Spinal cord (tissue), 9 donors: ENCODE measurements at regions not wholly inside any gene's neighbourhood (a gene's known extent, or its start where the extent isn't known, plus 50 kb on each side); places are given as distances from the start of the nearest gene placed in this dataset.

Experiments used
- DNase-seq, 6 donors: peaks; one replicate each; pipeline versions ENCODE4 v3.0.0 to v3.0.0-alpha.2; 2013 to 2015; ENCODE audit warnings: low spot score in 6 of 6, low read depth in 4 of 6
- H3K27ac ChIP-seq: one replicate; pipeline ENCODE4 v1.5.1; 2013; ENCODE audit warnings: low read depth, low read length, control low read depth
- H3K27me3 ChIP-seq: one replicate; pipeline ENCODE4 v1.6.1; 2013; ENCODE audit warnings: low read length; ENCODE audit not compliant: control insufficient read depth, insufficient read depth
- H3K36me3 ChIP-seq: one replicate; pipeline ENCODE4 v1.6.1; 2013; ENCODE audit warnings: low read length; ENCODE audit not compliant: control insufficient read depth, insufficient read depth
- H3K4me1 ChIP-seq: one replicate; pipeline ENCODE4 v1.6.1; 2013; ENCODE audit warnings: low read length; ENCODE audit not compliant: control insufficient read depth, insufficient read depth
- H3K4me3 ChIP-seq: one replicate; pipeline ENCODE4 v1.5.1; 2013; ENCODE audit warnings: low read depth, low read length, control low read depth
- H3K9me3 ChIP-seq: one replicate; pipeline ENCODE4 v1.6.1; 2013; ENCODE audit warnings: low read length; ENCODE audit not compliant: control insufficient read depth, insufficient read depth
- WGBS: methylation state at CpG from one replicate; pipeline ENCODE4 v1.1.5; 2013; ENCODE audit warnings: missing lambda C conversion rate; ENCODE audit not compliant: insufficient coverage; 5-methylcytosine and 5-hydroxymethylcytosine counted together
- donor health status: healthy.

DNA sequence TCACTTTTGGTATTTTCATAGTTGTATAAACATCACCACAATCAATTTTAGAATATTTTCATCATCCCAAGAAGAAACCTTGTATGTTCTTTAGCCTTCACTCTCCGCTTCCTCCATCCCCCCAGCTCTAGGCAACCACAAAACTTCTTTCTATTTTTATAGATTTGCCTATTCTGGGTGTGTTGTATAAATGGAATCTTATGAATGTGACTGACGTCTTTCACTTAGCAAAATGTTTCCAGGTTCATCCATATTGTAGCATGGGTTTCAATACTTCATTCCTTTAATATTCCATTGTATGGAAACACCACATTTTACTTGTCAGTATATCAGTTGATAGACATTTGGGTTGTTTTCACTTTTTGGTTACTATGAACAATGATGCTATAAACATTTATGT, 335.8 kb upstream of the GOLIM4 start:
- H3K9me3 ChIP-seq: no peaks in the 10 kb centered on the region
- H3K4me1 ChIP-seq: no peaks in the 10 kb centered on the region
- no CpG with 5 or more reads among the region's 2 CpGs for WGBS
- DNase-seq: no peak
- no peaks in the 10 kb centered on the region for H3K27me3 ChIP-seq
- H3K4me3 ChIP-seq: no peak overlapping the region
- H3K27ac ChIP-seq: no peak overlapping the region
- no peaks in the 10 kb centered on the region for H3K36me3 ChIP-seq

DNA sequence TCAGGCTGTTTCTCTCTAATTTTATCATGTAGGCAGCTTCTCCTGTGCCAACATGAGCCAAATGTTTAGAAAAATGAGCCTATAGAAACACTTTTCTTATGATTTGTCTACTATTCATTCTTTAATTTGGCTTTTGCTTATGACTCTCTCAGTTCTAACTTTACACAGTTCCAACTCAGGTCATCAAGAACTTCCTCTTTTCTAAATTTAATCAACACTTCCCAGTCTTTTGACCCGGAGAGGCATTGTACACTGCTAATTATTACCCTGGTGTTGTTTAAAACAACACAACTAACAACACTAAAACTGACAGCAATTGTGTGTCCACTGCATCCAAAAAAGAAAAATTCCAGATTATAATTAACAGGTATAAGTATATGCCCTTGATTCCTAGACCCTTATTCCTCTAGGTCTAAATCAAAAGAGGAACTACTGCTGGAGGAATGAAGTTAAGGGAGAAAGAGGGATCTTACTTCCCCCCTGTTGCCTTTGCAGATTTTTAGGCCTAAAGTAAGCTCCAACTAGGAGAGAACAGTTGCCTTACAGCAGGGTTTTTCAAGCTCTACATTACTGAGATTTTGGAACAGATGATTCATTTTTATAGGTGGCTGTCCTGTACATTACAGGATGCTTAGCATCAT, 332.2 kb upstream of the GOLIM4 start:
- H3K4me1 ChIP-seq: no peaks in the 10 kb centered on the region
- H3K9me3 ChIP-seq: no peaks in the 10 kb centered on the region
- H3K27ac ChIP-seq: no peak overlapping the region
- DNase-seq: no peak
- H3K36me3 ChIP-seq: no peaks in the 10 kb centered on the region
- no peak overlapping the region for H3K4me3 ChIP-seq
- no CpG with 5 or more reads among the region's 1 CpG for WGBS
- no peaks in the 10 kb centered on the region for H3K27me3 ChIP-seq

DNA sequence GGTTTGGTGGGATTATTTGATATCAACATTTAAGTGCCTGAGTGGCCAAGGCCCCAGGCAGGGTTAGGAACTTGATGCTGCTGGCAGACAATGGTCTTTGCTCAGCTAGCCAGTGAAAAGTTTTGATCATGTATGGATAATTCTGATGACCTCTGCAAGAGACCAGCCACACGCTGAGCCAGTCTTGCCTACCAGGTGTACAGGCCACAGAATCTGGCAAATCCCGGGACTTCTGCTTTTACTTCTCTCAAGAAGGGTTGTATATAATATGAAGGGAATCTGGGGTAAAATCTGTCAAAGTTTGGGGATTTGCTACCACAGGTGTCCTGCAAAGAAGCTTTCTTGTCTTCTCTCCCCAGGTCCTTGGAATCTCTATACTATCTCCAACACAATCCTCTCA, 331.4 kb upstream of the GOLIM4 start:
- DNase-seq: no peak
- Histone ChIP-seq H3K4me3 (no peak overlapping the region), H3K36me3 (no peaks in the 10 kb centered on the region), H3K9me3 (no peaks in the 10 kb centered on the region), H3K4me1 (no peaks in the 10 kb centered on the region), H3K27ac (no peak overlapping the region), H3K27me3 (no peaks in the 10 kb centered on the region)
- 100% methylated on average over 2 of the region's 2 CpGs for WGBS

DNA sequence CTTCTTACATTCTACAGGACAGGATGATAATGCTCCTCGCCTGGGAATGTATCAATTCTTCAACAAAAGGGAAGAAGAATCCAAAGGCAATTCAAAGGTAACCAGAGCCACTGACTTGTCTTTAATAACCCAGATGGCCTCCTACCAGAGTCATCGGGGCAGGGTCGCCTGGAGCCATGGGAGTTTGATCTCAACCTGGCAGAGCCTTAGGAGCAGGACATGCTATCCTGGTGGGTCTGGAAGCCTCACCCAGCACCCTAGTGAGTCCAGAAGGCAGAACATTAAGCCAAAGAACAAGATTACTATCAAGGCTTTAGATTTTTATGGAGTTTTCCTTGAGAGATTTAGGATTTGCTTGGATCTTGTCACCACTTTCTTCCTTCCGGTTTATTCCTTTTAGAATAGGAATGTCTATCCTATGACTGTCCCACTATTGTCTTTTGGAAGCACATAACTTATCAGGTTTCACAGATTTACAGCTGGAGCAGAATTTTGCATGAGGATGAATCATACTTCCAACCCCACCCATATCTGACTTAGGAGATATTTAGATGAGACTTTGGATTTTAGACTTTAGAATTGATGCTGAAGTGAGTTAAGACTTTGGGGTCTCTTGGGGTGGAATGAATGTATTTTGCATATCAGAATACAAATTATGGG, 330.3 kb upstream of the GOLIM4 start:
- H3K27me3 ChIP-seq: no peaks in the 10 kb centered on the region
- WGBS: 96% methylated on average over 2 of the region's 4 CpGs
- no peaks in the 10 kb centered on the region for H3K9me3 ChIP-seq
- H3K27ac ChIP-seq: no peak overlapping the region
- H3K36me3 ChIP-seq: no peaks in the 10 kb centered on the region
- no peak for DNase-seq
- no peaks in the 10 kb centered on the region for H3K4me1 ChIP-seq
- H3K4me3 ChIP-seq: no peak overlapping the region

DNA sequence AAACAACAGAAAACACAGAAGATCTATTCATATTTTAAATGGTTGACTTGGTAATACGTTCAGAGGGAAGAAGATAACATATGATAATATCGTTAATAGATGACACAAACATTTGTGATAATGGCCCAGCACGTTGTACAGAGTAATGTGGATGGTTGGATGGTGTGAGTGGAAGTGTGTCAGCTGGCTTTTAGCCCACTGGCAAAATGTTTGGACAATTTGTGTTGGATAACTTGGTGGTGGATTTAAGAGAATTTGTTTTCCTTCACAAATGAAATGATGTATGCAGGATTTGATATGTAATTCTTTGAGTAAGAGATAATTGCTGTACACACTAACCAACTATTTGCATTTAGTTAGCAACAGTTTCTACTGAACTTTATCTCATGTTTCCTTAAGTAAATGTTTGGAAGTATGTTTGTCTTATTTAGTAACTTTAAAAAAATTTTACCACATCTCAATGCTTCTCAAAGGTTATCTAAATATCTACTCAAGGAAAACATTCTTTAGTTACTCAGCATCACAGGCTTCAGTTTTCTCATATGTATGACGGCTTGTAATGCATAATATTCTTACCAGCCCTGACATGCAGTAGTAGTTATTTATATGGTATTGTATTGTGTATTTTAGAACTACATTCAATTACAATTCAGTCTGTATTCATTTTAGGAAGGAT, 328.5 kb upstream of the GOLIM4 start:
- Histone ChIP-seq H3K4me3 (no peak overlapping the region), H3K36me3 (no peaks in the 10 kb centered on the region), H3K4me1 (no peaks in the 10 kb centered on the region), H3K27ac (no peak overlapping the region), H3K9me3 (no peaks in the 10 kb centered on the region), H3K27me3 (no peaks in the 10 kb centered on the region)
- no peak for DNase-seq
- 100% methylated on average over 2 of the region's 4 CpGs for WGBS

DNA sequence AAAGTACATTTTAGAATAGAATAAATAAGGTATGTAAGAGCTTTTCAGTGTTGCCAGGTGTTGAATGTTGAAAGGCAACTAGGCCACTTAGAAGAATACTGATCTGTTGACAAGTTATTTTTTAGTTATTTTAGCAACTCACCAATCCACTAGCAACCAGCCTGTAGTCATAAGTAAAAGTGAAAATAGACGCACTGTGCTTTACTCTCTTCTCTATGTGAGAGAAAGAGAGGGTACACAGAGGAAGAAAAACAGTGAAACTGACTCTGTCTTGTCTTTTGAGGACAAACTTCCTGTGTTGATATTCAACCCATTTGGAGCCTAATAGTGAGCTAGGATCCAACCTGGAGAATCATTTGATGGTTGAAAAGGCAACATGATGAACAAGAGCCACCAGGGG, 327.1 kb upstream of the GOLIM4 start:
- H3K36me3 ChIP-seq: no peaks in the 10 kb centered on the region
- no CpG with 5 or more reads among the region's 1 CpG for WGBS
- no peak overlapping the region for H3K27ac ChIP-seq
- no peaks in the 10 kb centered on the region for H3K9me3 ChIP-seq
- H3K27me3 ChIP-seq: no peaks in the 10 kb centered on the region
- DNase-seq: no peak
- H3K4me3 ChIP-seq: no peak overlapping the region
- H3K4me1 ChIP-seq: no peaks in the 10 kb centered on the region

DNA sequence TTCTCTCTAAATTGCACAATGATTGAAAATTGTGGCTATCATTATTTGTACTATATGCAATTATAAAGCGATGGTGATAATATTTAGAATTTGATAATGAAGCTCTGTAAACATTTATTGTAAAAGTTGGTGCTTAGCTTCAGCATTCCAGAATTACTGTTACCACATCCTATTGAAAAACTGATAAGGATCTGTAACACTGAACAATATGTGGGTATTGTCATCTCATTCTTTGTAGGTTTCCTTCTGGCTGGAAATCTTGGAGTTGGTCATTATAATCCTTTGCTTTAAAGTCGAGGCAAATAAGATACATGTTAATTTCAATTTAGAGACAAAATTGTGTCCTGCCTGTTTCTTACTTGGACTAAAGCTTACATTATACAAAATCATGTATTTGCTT, 323.4 kb upstream of the GOLIM4 start:
- DNase-seq: no peak
- Histone ChIP-seq H3K27ac (no peak overlapping the region), H3K36me3 (no peaks in the 10 kb centered on the region), H3K9me3 (no peaks in the 10 kb centered on the region), H3K4me1 (no peaks in the 10 kb centered on the region), H3K4me3 (no peak overlapping the region), H3K27me3 (no peaks in the 10 kb centered on the region)
- WGBS: no CpG with 5 or more reads among the region's 2 CpGs

DNA sequence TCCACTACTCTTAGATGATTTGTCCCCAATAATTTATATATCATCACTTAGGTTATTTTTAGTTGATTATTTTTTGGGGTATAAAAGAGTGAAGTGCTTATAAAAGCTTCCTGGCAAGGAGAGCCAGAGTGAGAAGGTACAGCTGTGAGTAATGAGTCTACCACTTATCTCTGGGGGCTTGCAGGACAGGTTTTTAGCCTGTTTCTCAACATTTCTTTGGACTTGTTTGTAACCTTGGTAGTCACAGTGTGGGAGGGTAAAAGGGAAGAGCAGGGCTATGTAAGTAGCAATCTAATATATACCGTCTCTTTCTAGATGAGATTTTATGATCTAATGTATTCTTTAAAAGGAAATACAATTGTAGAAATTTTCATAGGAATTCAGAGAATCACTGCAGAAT, 321.3 kb upstream of the GOLIM4 start:
- no CpG with 5 or more reads among the region's 1 CpG for WGBS
- no peaks in the 10 kb centered on the region for H3K36me3 ChIP-seq
- H3K27me3 ChIP-seq: no peaks in the 10 kb centered on the region
- no peak for DNase-seq
- no peaks in the 10 kb centered on the region for H3K9me3 ChIP-seq
- H3K4me3 ChIP-seq: no peak overlapping the region
- no peaks in the 10 kb centered on the region for H3K4me1 ChIP-seq
- no peak overlapping the region for H3K27ac ChIP-seq

DNA sequence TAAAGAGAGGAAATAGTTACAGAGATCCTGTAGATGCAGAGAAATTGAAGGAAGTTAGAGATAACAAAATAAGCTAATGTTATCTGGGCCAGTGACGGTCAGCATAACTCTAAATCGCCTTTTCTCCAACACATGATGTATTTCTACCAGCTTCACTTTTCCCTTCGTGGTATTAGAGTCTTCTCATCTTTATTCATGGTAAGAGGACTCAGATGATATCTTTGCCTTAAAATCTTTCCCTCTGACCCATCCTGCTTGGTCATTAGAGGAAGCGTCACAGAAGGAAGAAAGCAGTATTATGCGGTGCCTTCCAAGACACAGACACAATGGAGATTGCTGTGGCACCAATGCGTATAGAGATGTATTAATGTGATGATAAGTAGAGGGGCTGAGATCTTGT, 320.7 kb upstream of the GOLIM4 start:
- H3K36me3 ChIP-seq: no peaks in the 10 kb centered on the region
- no peak for DNase-seq
- no peak overlapping the region for H3K27ac ChIP-seq
- no peaks in the 10 kb centered on the region for H3K4me1 ChIP-seq
- no CpG with 5 or more reads among the region's 6 CpGs for WGBS
- H3K27me3 ChIP-seq: no peaks in the 10 kb centered on the region
- no peaks in the 10 kb centered on the region for H3K9me3 ChIP-seq
- H3K4me3 ChIP-seq: no peak overlapping the region

DNA sequence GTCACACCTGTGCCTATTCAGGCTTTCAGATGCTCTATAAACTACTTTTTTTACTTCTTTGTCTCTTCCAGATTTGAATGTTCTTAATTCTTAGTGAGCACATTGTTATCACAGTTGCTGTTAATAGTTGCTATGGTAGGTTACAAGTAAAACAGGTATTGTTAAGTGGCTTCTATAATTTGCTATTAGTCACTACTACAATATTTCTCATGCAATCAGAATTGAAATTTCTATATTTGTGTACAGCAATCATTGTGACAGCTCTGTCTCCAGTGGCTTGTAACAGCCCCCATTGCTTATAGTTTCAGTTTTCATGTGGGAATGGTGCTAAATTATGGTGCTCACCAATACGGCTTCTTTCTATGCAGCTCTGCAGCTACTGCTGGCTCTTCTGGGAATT, 318.4 kb upstream of the GOLIM4 start:
- no peaks in the 10 kb centered on the region for H3K27me3 ChIP-seq
- no peak overlapping the region for H3K27ac ChIP-seq
- H3K4me3 ChIP-seq: no peak overlapping the region
- DNase-seq: no peak
- H3K36me3 ChIP-seq: no peaks in the 10 kb centered on the region
- 100% methylated on average over 1 of the region's 1 CpG for WGBS
- H3K4me1 ChIP-seq: no peaks in the 10 kb centered on the region
- no peaks in the 10 kb centered on the region for H3K9me3 ChIP-seq
